Small intestine (tissue), 7 donors: ENCODE measurements at regions not wholly inside any gene's neighbourhood (a gene's known extent, or its start where the extent isn't known, plus 50 kb on each side); places are given as distances from the start of the nearest gene placed in this dataset.

Experiments
- DNase-seq, 2 donors: peaks; one replicate each; pipeline versions ENCODE4 v3.0.0 to v3.0.0-alpha.2; 2013
- FAIRE-seq: peaks from 2 replicates; lab custom pipeline; 2012; peaks lifted over from hg19 to GRCh38; lab: Jason Lieb, UNC
- H3K27ac ChIP-seq, 3 donors: one replicate each; pipeline ENCODE4 v1.5.1; 2013; ENCODE audit warnings: low read length in 2 of 3, mild to moderate bottlenecking in 2 of 3, control low read depth in 1 of 3, inconsistent platforms in 1 of 3, low read depth in 1 of 3, moderate library complexity in 1 of 3
- H3K27me3 ChIP-seq, 3 donors: one replicate each; pipeline ENCODE4 v1.6.1; 2013; ENCODE audit warnings: low read length in 3 of 3, inconsistent platforms in 1 of 3; ENCODE audit not compliant: control insufficient read depth in 3 of 3, insufficient read depth in 3 of 3
- H3K36me3 ChIP-seq, 3 donors: one replicate each; pipeline ENCODE4 v1.6.1; 2013; ENCODE audit warnings: low read length in 3 of 3, inconsistent platforms in 1 of 3, low read depth in 1 of 3, mild to moderate bottlenecking in 1 of 3, moderate library complexity in 1 of 3; ENCODE audit not compliant: control insufficient read depth in 3 of 3, insufficient read depth in 2 of 3
- H3K4me1 ChIP-seq, 3 donors: one replicate each; pipeline ENCODE4 v1.6.1; 2013; ENCODE audit warnings: low read length in 2 of 3, inconsistent platforms in 1 of 3, low read depth in 1 of 3, mild to moderate bottlenecking in 1 of 3, moderate library complexity in 1 of 3; ENCODE audit not compliant: control insufficient read depth in 3 of 3, insufficient read depth in 2 of 3
- H3K4me3 ChIP-seq, 3 donors: one replicate each; pipeline ENCODE4 v1.5.1; 2013; ENCODE audit warnings: low read length in 3 of 3, control low read depth in 1 of 3, inconsistent platforms in 1 of 3, low read depth in 1 of 3, mild to moderate bottlenecking in 1 of 3, moderate library complexity in 1 of 3
- H3K9me3 ChIP-seq, 2 donors: one replicate each; pipeline ENCODE4 v1.6.1; 2013; ENCODE audit warnings: low read depth in 1 of 2, low read length in 1 of 2; ENCODE audit not compliant: control insufficient read depth in 2 of 2, insufficient read depth in 1 of 2
- WGBS, 3 donors: extraction: QIAGEN DNeasy Blood & Tissue Kit; methylation state at CpG; one replicate each; pipeline ENCODE4 v1.1.7; 2013; 5-methylcytosine and 5-hydroxymethylcytosine counted together
- donor health status: healthy with polysubstance abuse.
- donor health status: control.
- donor health status: control.
- donor health status: Bipolar disorder and iron deficiency.
- donor health status: healthy.

DNA sequence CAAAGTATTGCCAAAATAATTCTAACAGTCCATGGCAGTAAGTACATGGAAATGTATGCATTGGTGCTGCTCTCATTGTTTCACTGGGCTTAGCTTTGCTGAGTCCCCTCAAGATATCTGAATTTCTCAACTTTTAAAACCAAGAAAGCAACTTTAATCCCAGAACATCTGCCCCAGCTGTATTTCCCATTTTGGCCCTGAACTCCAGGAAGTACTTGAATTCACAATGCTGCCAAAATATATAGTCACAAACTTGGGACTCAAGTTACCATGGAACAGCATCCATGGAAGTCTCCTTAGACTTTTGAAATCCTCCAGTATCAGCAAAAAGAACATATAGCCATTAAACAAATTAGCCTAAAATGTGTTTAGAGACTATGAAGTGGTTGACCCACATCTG is 78.5 kb upstream of the FLRT2 start:
- no peak for FAIRE-seq
- Histone ChIP-seq H3K27me3 (no peaks in the 10 kb centered on the region), H3K9me3 (no peaks in the 10 kb centered on the region), H3K4me3 (no peak overlapping the region), H3K4me1 (no peaks in the 10 kb centered on the region), H3K27ac (no peak overlapping the region), H3K36me3 (no peaks in the 10 kb centered on the region)
- DNase-seq: no peak

- Histone ChIP-seq H3K4me1 (no peaks in the 10 kb centered on the region), H3K36me3 (no peaks in the 10 kb centered on the region), H3K27ac (no peak overlapping the region), H3K27me3 (no peaks in the 10 kb centered on the region), H3K9me3 (no peaks in the 10 kb centered on the region), H3K4me3 (no peak overlapping the region)
- FAIRE-seq: no peak
- 26 to 59% (median 32%) methylated on average over 2 of the region's 2 CpGs for WGBS, 3 donors
- no peak for DNase-seq
Observed at GRCh38 chr14:85453401-85454225, 76.3 kb upstream of the FLRT2 start.

- no peaks in the 10 kb centered on the region for H3K4me1 ChIP-seq
- DNase-seq: peak in 1 of 2 donors; percentile 34
- no peak overlapping the region for H3K27ac ChIP-seq
- no peaks in the 10 kb centered on the region for H3K9me3 ChIP-seq
- WGBS, 3 donors: 28 to 64% (median 36%) methylated on average over 3 of the region's 3 CpGs
- no peaks in the 10 kb centered on the region for H3K36me3 ChIP-seq
- no peak for FAIRE-seq
- no peak overlapping the region for H3K4me3 ChIP-seq
- no peaks in the 10 kb centered on the region for H3K27me3 ChIP-seq
Observed at GRCh38 chr14:85454226-85454813, 75.6 kb upstream of the FLRT2 start.

- H3K27me3 ChIP-seq: no peaks in the 10 kb centered on the region
- no peaks in the 10 kb centered on the region for H3K4me1 ChIP-seq
- H3K4me3 ChIP-seq: no peak overlapping the region
- 64 to 89% (median 77%) methylated on average over 3 of the region's 3 CpGs for WGBS, 3 donors
- H3K27ac ChIP-seq: no peak overlapping the region
- no peaks in the 10 kb centered on the region for H3K9me3 ChIP-seq
- DNase-seq: no peak
- no peaks in the 10 kb centered on the region for H3K36me3 ChIP-seq
- no peak for FAIRE-seq
Observed at GRCh38 chr14:85459361-85460000, 70.5 kb upstream of the FLRT2 start.

DNA sequence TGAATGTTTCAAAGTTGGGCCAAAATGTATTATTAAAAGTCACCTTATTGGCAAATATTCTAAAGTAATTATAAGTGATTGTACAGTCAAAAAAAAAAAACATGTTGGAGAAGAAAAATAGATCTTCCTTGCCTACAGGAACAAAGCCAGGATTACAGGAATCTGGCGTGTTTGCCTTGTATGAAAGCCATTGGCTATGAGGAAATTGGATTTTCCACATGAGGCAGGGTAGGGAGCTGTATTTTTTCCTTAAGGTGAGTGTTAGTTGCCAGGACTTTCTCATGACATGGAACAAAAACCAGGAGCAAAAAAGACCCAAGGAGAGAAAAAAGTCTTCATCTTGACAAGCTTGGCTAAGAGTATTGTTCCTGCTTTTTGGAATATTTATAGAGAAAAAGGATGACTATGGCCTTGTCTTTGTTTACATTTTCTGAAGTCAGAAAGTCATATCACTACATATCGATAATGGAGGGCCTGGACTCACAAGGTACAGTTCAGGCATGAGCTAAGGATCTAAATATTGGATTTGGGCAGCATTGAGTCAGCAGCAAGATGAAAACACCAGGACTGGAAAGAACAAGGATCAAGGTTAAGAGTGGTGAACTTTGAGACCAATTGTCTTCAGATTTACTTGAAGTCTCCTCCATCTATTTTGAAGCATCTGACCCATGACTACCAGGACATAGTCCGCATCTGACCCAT is 68.4 kb upstream of the FLRT2 start:
- H3K4me3 ChIP-seq: no peak overlapping the region
- H3K27ac ChIP-seq: no peak overlapping the region
- no peaks in the 10 kb centered on the region for H3K9me3 ChIP-seq
- H3K27me3 ChIP-seq: no peaks in the 10 kb centered on the region
- 80 to 82% (median 82%) methylated on average over 3 of the region's 3 CpGs for WGBS, 3 donors
- H3K4me1 ChIP-seq: no peaks in the 10 kb centered on the region
- no peaks in the 10 kb centered on the region for H3K36me3 ChIP-seq
- DNase-seq (no peak), FAIRE-seq (no peak)

GRCh38 chr14:85463512-85463911 is 66.4 kb upstream of the FLRT2 start:
- no peak for FAIRE-seq
- no peak overlapping the region for H3K27ac ChIP-seq
- WGBS, 3 donors: 31 to 41% (median 35%) methylated on average over 4 of the region's 4 CpGs
- no peaks in the 10 kb centered on the region for H3K9me3 ChIP-seq
- H3K27me3 ChIP-seq: no peaks in the 10 kb centered on the region
- H3K4me1 ChIP-seq: no peaks in the 10 kb centered on the region
- H3K36me3 ChIP-seq: no peaks in the 10 kb centered on the region
- DNase-seq: peak in 1 of 2 donors; percentile 14
- H3K4me3 ChIP-seq: no peak overlapping the region

GRCh38 chr14:85464135-85464895 is 65.6 kb upstream of the FLRT2 start:
- Histone ChIP-seq H3K27ac (no peak overlapping the region), H3K27me3 (no peaks in the 10 kb centered on the region), H3K4me3 (no peak overlapping the region), H3K9me3 (no peaks in the 10 kb centered on the region), H3K4me1 (no peaks in the 10 kb centered on the region), H3K36me3 (no peaks in the 10 kb centered on the region)
- DNase-seq (no peak), FAIRE-seq (no peak)
- WGBS, 3 donors: 83 to 91% (median 89%) methylated on average over 2 of the region's 2 CpGs

- no peak for FAIRE-seq
- WGBS, 3 donors: 58 to 82% (median 65%) methylated on average over 3 of the region's 3 CpGs
- Histone ChIP-seq H3K4me1 (no peaks in the 10 kb centered on the region), H3K4me3 (no peak overlapping the region), H3K9me3 (no peaks in the 10 kb centered on the region), H3K36me3 (no peaks in the 10 kb centered on the region), H3K27me3 (no peaks in the 10 kb centered on the region), H3K27ac (no peak overlapping the region)
- no peak for DNase-seq
Observed at GRCh38 chr14:85466678-85467077, 63.3 kb upstream of the FLRT2 start.
